ENCODE measurements at regions not wholly inside any gene's neighbourhood (a gene's known extent, or its start where the extent isn't known, plus 50 kb on each side); places are given as distances from the start of the nearest gene placed in this dataset.

DNA sequence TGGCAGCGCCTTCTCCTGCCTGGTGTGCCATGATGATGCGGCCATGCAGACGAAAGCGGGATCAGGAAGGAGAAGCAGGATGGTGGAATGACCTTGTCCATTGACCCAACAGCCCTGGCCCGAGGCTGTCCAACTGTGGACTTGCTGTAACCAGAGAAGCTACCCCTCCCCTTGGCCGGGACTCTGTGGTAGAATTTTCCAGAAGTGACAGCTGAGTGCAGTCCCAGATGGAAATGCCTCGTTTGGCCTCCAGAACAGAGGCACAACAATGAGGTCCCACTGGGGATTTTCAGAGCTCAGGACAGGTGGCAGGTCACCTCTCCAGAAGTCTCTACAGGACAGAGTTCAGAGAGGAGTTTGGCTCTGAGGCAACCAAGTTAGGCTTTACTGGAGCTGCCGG lies 299.2 kb upstream of the CDH4 start:
- DNase-seq (ENCODE audit: low read depth in 2 of 2): no peak

DNA sequence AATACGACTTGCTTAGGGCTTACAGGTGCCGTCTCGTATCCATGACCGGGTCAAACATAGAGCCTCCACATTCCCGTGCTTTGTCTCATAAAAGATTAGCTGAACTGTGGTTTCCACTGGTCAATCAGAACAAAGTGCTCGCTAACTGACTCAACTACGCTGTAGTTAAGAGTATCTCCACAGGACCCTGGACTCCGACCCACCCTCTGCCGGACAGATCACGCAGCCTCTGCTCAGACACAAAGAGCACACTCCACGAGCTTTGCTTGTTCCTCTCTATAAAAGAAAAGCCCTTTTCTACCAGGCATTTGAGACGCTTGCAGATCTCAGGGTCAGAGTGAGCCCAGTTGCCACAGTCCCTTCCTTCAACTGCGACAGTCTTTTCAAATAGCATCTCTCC lies 298.7 kb upstream of the CDH4 start:
- no peak for DNase-seq (ENCODE audit: low read depth in 2 of 2)

DNA sequence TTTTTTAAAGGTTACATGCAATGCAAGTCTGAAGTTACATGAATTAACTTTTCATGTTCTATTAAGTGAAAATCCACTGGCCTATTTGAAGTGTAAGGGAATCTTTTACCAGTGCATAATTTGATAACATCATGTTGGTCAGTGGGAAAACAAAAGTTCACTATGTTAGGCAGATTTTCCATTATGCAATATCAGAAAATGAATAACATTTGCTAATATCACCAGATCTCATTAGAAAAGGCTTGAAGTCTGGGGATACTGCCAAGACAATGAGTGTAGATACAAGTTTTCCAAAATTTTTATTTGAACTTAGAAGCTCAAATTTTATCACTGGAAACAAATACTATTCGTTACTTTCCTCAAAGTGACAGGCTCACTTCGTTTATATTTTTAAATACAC lies 296.4 kb upstream of the CDH4 start:
- DNase-seq (ENCODE audit: low read depth in 2 of 2): no peak

GRCh38 chr20:60956194-60956593 lies 295.9 kb upstream of the CDH4 start:
- no peak for DNase-seq (ENCODE audit: low read depth in 2 of 2)

- no peak for DNase-seq (ENCODE audit: low read depth in 2 of 2)
Observed at GRCh38 chr20:60957621-60958020, 294.4 kb upstream of the CDH4 start.

- no peak for DNase-seq (ENCODE audit: low read depth in 2 of 2)
Observed at GRCh38 chr20:60959971-60960370, 292.1 kb upstream of the CDH4 start.

DNA sequence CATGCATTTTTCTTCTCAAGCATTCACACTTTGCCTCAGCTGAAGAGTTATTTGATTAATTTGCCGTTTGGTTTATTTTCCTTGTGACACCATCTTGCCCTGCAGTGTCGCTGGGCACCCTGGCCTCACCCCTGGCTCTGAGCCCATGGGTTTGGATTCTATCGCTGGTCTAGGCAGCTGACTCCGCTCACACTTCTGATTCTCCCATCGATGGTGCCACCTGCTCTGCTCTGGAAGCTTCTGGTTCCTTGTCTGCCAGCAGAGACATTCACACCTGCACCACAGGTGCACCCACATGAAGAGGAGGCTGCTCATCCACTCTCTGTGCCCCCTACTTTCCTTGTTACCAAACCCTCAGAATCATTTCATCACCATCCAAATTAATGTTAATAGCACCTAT lies 291.6 kb upstream of the CDH4 start:
- no peak for DNase-seq (ENCODE audit: low read depth in 2 of 2)

- DNase-seq (ENCODE audit: low read depth in 2 of 2): no peak
Observed at GRCh38 chr20:60961551-60961950, 290.5 kb upstream of the CDH4 start.

DNA sequence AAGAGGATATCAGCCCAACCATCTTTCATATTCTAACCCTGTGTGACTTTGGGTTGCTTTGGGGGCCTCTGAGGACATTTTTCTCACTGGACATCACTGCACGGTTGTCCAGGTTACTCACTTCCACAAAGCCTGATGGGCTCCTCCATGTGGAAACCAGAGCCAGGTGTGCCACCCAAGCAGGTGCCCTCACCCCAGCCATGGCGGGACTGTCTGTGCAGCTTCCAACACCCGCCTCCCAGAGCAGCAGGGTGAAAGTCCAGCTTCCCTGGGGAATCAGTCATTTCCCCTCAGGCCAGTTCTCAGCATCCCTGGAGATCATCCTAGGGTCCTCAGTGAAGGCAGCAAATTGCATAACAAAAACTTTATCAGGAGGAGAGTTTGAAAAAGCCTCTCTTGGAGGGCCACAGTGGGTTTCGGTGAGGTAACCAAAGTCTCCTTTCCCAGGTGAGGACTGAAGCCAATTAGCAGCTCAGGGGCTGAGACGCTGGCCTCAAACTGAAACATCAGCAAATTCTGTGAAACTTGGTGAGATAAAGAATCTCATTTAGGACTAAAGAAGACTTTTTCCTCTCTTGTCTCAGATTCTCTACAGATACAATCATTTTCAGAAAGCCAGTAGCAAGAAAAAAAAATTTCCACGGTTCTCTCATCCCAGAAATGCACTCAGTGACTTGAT lies 289.6 kb upstream of the CDH4 start:
- DNase-seq (ENCODE audit: low read depth in 2 of 2): no peak

DNA sequence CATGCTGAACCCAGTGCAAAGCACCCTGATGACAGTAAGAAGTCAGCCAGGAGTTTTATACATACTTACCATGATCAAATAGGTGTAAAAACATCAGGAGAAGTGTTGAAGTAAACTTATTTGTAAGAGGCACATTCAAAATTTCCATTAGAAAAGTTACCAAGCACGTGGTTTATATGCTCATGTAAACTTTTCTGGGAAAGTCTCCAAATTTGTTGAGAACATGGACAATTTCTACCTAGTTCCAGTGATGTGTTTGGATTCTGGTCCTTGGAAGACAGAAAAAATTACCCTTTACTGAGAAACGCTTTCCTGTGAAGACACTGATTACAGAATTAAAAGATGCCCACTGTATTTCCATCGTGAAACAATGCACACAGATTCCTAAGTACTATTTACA lies 288.9 kb upstream of the CDH4 start:
- DNase-seq (ENCODE audit: low read depth in 2 of 2): no peak

DNA sequence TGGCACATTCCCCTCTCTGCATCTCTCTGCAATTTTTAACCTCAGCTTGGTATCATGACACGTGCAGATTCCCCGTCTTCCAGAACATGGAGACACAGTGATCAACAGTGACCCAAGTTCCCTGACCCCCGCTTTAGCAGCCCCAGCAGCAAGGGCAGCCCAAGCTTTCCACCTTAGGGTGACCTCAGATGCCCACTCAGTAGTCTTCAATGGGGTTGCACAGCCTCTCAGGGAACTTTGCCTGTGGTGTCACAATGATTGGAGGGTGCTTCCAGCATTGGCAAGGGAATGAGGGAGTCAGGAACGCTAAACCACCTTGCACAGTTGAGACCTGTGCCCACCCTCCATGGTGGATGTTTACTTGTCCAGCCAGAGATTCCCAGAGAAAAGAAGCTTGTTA lies 287.1 kb upstream of the CDH4 start:
- no peak for DNase-seq (ENCODE audit: low read depth in 2 of 2)

DNA sequence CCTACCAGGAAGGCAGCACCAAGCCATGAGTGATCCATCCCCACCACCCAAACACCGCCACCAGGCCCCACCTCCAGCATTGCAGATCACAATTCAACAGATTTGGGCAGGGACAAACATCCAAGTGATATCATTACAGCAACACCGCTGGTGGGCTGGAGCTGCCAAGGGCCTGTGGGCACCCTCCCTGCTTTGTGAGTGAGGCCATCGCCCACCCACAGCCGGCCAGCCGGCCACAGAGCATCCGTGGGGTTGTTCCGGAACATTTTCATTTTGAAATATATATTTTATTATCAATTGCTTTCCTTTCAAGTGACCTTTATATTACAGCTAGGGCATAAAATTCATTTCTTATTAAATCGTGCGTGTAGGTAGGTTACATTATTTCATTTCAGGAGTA lies 286.0 kb upstream of the CDH4 start:
- DNase-seq (ENCODE audit: low read depth in 2 of 2): no peak

DNA sequence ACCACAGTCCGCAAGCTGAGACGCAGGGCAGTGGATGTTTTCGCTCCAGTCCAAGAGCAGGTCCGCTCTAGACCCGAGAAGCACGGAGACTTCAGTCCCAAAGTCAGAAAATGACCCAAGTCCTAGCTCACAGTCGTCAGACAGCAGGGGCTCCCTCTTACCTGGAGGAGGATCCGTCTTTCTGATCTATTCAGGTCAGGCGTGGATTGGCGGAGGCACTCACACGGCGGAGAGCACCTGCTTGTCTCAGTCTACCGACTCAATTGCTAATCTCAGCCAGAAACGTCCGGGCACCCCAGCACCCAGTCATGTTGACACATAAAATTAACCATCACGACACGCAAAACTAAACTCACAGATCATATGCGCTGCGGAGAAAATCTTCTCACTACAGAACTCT lies 285.3 kb upstream of the CDH4 start:
- DNase-seq (ENCODE audit: low read depth in 2 of 2): no peak

DNA sequence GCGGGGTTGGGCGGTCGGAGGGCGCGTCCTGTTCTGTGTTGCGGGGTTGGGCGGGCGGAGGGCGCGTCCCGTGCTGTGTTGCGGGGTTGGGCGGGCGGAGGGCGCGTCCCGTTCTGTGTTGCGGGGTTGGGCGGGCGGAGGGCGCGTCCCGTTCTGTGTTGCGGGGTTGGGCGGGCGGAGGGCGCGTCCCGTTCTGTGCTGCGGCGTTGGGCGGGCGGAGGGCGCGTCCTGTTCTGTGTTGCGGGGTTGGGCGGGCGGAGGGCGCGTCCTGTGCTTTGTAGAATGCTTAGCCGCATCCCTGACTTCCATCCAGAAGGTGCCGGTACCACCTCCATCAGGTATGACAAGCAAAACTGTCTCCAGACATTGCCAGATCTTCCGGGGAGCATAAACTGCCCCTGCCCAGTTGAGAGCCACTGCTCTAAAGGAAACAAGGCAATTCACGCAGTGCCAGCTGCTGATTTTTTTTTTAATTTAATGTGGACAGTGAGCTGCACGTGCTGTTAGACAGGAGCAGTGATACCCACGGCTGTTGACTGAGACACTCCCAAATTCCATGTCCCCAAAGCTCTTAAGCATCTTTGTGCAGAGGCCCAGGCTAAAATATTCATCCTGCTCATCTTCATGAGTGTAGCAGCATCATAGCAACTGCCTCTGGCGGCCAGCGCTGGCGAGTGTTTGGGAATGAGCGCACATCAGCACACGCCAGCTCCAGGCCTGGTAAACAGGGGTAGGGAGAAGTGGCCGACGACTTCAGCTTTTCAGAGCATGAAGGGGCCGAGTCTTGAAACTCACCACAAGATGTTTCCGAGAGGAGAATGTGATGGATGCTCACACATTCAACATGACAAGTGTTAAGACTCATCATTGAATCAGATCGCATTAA lies 284.4 kb upstream of the CDH4 start:
- DNase-seq (ENCODE audit: low read depth in 2 of 2): no peak

GRCh38 chr20:60968853-60969720 lies 283.0 kb upstream of the CDH4 start:
- DNase-seq (ENCODE audit: low read depth in 2 of 2): no peak

GRCh38 chr20:60970601-60971000 lies 281.5 kb upstream of the CDH4 start:
- DNase-seq (ENCODE audit: low read depth in 2 of 2): no peak

GRCh38 chr20:60974022-60974421 lies 278.0 kb upstream of the CDH4 start:
- DNase-seq (ENCODE audit: low read depth in 2 of 2): no peak

DNA sequence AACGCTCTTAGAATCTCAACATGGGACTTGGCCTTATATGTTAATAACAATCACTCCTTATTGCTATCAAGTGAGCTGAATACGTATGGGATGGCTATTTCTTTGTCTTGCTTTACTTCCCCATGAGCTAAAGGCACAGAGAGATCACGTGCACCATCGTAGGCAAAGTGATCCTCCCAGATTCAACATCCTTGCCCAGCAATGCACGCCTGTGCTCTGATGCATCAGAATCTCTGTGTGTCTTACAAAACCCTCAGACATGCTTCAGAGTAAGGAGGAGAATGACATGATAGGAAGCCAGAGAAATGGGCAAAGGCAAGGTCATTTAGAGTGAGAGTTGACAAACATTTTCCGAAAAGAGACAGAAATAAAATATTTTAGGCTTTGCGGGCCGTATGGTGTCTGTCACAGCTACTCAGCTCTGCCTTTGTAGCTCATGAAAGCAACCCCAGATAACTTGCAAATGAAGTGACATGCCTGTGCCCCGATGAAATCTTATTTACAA lies 277.6 kb upstream of the CDH4 start:
- DNase-seq (ENCODE audit: low read depth in 2 of 2): no peak

DNA sequence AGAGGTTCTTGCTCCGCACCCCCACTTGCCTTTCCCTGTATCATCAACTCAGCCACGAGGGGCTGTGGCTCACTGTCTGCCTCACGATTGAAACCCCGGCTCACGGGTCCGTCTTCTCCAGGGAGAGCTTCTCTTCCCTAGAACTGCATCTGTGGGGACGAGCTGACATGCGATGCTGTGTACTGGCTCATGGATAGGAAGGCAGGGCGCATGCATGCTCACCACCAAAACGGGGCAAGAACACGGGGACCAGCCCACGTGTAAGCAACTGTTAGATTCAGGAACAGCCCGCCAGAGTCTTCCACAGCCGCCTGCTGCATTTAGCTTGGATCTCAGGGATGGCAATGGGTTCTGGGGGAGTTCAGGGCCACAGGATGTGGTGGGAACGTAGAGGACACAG lies 275.9 kb upstream of the CDH4 start:
- DNase-seq (ENCODE audit: low read depth in 2 of 2): no peak

GRCh38 chr20:60976913-60977312 lies 275.1 kb upstream of the CDH4 start:
- DNase-seq (ENCODE audit: low read depth in 2 of 2): no peak

DNA sequence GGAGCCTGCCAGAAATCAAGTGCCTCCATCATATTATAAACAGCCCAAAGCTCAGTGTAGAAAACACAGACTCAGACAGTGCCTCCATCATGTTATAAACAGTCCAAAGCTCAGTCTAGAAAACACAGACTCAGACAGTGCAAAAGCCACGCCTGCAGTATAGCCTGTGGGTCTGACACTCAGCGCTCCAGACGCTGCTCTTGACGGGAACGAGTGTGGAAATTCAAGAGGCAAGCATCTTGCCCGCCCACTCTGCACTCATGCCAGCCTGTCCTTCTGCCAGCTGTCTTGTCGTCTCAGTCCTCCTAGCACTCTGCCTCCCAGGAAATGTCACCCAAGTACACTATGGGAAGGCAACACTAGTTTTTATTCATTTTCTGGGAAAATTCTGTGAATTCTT lies 274.2 kb upstream of the CDH4 start:
- no peak for DNase-seq (ENCODE audit: low read depth in 2 of 2)

DNA sequence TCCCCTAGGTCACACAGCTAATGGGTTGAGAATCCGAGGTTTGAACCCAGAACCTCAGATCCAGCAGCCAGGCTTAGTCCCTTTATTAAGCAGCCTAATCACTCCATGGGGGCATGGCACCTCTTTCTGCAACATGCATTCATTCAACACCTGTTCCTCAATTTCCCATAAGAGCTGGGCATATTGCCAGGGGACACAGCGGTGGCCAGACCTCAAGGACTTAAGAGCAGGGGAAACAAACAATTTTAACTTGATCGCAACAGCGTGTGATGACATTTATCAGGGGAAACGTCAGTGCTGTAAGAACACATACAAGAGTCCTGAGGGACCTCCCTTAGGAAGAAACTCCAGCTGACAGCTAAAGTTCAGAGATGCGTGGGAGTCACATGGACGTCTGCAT lies 267.4 kb upstream of the CDH4 start:
- DNase-seq (ENCODE audit: low read depth in 2 of 2): no peak
